ENCODE measurements at regions not wholly inside any gene's neighbourhood (a gene's known extent, or its start where the extent isn't known, plus 50 kb on each side); places are given as distances from the start of the nearest gene placed in this dataset.

GRCh38 chr9:113754739-113755138 is 121.4 kb upstream of the ZNF618 start:
- Histone ChIP-seq H3K36me3 (ENCODE audit: low read depth) (no peaks in the 10 kb centered on the region), H3K4me3 (no peak overlapping the region), H3K4me1 (ENCODE audit: low read depth) (peaks cover 4% of the 10 kb centered on the region), H3K9me3 (peaks cover under 1% of the 10 kb centered on the region)
- ATAC-seq, result no peak
- no peak for DNase-seq
- TF ChIP-seq CTCF (IDR thresholded peaks at IDR 0.05), result no peak
- intact Hi-C loops (cut with DNase I, micrococcal nuclease), result no loop called here

- Histone ChIP-seq H3K9me3 (peaks cover 3% of the 10 kb centered on the region), H3K4me1 (ENCODE audit: low read depth) (peaks cover 4% of the 10 kb centered on the region), H3K4me3 (no peak overlapping the region), H3K36me3 (ENCODE audit: low read depth) (no peaks in the 10 kb centered on the region)
- intact Hi-C loops (cut with DNase I, micrococcal nuclease), result no loop called here
- TF ChIP-seq CTCF (IDR thresholded peaks at IDR 0.05), result no peak
- peak in 1 of 3 donors; percentile 2 for DNase-seq
- ATAC-seq, result peak; percentile 18
These were observed 120.7 kb upstream of the ZNF618 start for GRCh38 chr9:113755433-113755832.

GRCh38 chr9:113756476-113757192 is 119.5 kb upstream of the ZNF618 start:
- H3K4me1 ChIP-seq (ENCODE audit: low read depth), result peaks cover 4% of the 10 kb centered on the region
- no peak for ATAC-seq
- TF ChIP-seq CTCF (IDR thresholded peaks at IDR 0.05), result no peak
- H3K9me3 ChIP-seq, result peaks cover 3% of the 10 kb centered on the region
- DNase-seq, result no peak
- intact Hi-C loops (cut with DNase I, micrococcal nuclease), result no loop called here
- no peaks in the 10 kb centered on the region for H3K36me3 ChIP-seq (ENCODE audit: low read depth)
- no peak overlapping the region for H3K4me3 ChIP-seq

- ATAC-seq, result no peak
- Histone ChIP-seq H3K4me3 (no peak overlapping the region), H3K9me3 (peaks cover 3% of the 10 kb centered on the region), H3K4me1 (ENCODE audit: low read depth) (no peaks in the 10 kb centered on the region), H3K36me3 (ENCODE audit: low read depth) (no peaks in the 10 kb centered on the region)
- no peak for DNase-seq
- intact Hi-C loops (cut with DNase I, micrococcal nuclease), result no loop called here
- no peak for TF ChIP-seq CTCF (IDR thresholded peaks at IDR 0.05)
These were observed 112.7 kb upstream of the ZNF618 start for GRCh38 chr9:113763429-113763828.

GRCh38 chr9:113764572-113764971 is 111.5 kb upstream of the ZNF618 start:
- ATAC-seq (no peak), DNase-seq (no peak)
- TF ChIP-seq CTCF (IDR thresholded peaks at IDR 0.05), result no peak

GRCh38 chr9:113769412-113769811 is 106.7 kb upstream of the ZNF618 start:
- H3K4me3 ChIP-seq, result no peak overlapping the region
- ATAC-seq (no peak), DNase-seq (no peak)
- TF ChIP-seq CTCF (IDR thresholded peaks at IDR 0.05), result no peak
- intact Hi-C loops (cut with DNase I, micrococcal nuclease), result no loop called here
- no peaks in the 10 kb centered on the region for H3K36me3 ChIP-seq (ENCODE audit: low read depth)
- no peaks in the 10 kb centered on the region for H3K9me3 ChIP-seq
- no peaks in the 10 kb centered on the region for H3K4me1 ChIP-seq (ENCODE audit: low read depth)

More at GRCh38 chr9:113764572-113764971, 111.5 kb upstream of the ZNF618 start:
- H3K4me3 ChIP-seq, result no peak overlapping the region
- H3K9me3 ChIP-seq, result peaks cover 3% of the 10 kb centered on the region
- no peaks in the 10 kb centered on the region for H3K4me1 ChIP-seq (ENCODE audit: low read depth)
- intact Hi-C loops (cut with DNase I, micrococcal nuclease), result no loop called here
- H3K36me3 ChIP-seq (ENCODE audit: low read depth), result no peaks in the 10 kb centered on the region
